ENCODE measurements at regions not wholly inside any gene's neighbourhood (a gene's known extent, or its start where the extent isn't known, plus 50 kb on each side); places are given as distances from the start of the nearest gene placed in this dataset.

GRCh38 chr7:27423821-27424220 lies 181.2 kb downstream of the EVX1 start:
- TF ChIP-seq CTCF (conservative IDR thresholded peaks at IDR 0.05; ENCODE audit: low read length): no peak
- TF ChIP-seq EZH2phosphoT487 (IDR thresholded peaks at IDR 0.05; ENCODE audit: borderline replicate concordance): no peak
